ENCODE measurements at regions not wholly inside any gene's neighbourhood (a gene's known extent, or its start where the extent isn't known, plus 50 kb on each side); places are given as distances from the start of the nearest gene placed in this dataset.

- DNase-seq (ENCODE audit: low read depth, low spot score) (no peak), FAIRE-seq (no peak)
- Histone ChIP-seq H3K36me3 (ENCODE audit: control insufficient read depth in 2 of 2, extremely low read depth in 1 of 2, insufficient read depth in 2 of 2, low read length in 2 of 2) (no peaks in the 10 kb centered on the region), H4K20me1 (ENCODE audit: control insufficient read depth, extremely low read depth, insufficient read depth, low read length) (no peaks in the 10 kb centered on the region), H3K4me1 (ENCODE audit: control insufficient read depth, extremely low read depth, insufficient read depth, low read length) (no peaks in the 10 kb centered on the region), H3K4me2 (ENCODE audit: control insufficient read depth, extremely low read depth, insufficient read depth, low read depth, low read length) (no peak overlapping the region), H3K9me3 (ENCODE audit: control insufficient read depth, low read depth, low read length) (peaks cover 6% of the 10 kb centered on the region), H2AFZ (ENCODE audit: control insufficient read depth, low read length) (no peak overlapping the region), H3K27me3 (ENCODE audit: control insufficient read depth, extremely low read depth, insufficient read depth, low read length) (no peaks in the 10 kb centered on the region), H3K9ac (ENCODE audit: control insufficient read depth, extremely low read depth, insufficient read depth, low read length) (no peak overlapping the region), H3K9me1 (ENCODE audit: control insufficient read depth, extremely low read depth, insufficient read depth, low read length) (no peaks in the 10 kb centered on the region), H3K27ac (ENCODE audit: control insufficient read depth, insufficient read depth, low read length) (no peak overlapping the region), H3K79me2 (ENCODE audit: control insufficient read depth, insufficient read depth, low read length) (no peaks in the 10 kb centered on the region), H3K4me3 (ENCODE audit: control insufficient read depth in 2 of 3, extremely low read depth in 1 of 3, insufficient read depth in 2 of 3, low read depth in 1 of 3, low read length in 3 of 3) (no peak overlapping the region)
- dilution Hi-C loops (cut with MboI; ENCODE audit: extremely low pct_ligation_motif_present, low sequenced_read_pairs) = no loop called here
- TF ChIP-seq CTCF (optimal IDR thresholded peaks at IDR 0.05 in 1 of 3, IDR thresholded peaks at IDR 0.05 in 1 of 3, conservative IDR thresholded peaks at IDR 0.05 in 1 of 3; ENCODE audit: extremely low read depth in 1 of 3, insufficient read depth in 2 of 3, low read length in 3 of 3) = no peak
- TF ChIP-seq EZH2 (IDR thresholded peaks at IDR 0.05; ENCODE audit: low read length) = no peak
Observed at GRCh38 chr5:5584236-5584745, 161.8 kb downstream of the ICE1 start.

GRCh38 chr5:5583832-5584231 is 161.4 kb downstream of the ICE1 start:
- no peaks in the 10 kb centered on the region for H3K36me3 ChIP-seq (ENCODE audit: control insufficient read depth in 2 of 2, extremely low read depth in 1 of 2, insufficient read depth in 2 of 2, low read length in 2 of 2)
- dilution Hi-C loops (cut with MboI; ENCODE audit: extremely low pct_ligation_motif_present, low sequenced_read_pairs) = no loop called here
- H3K4me1 ChIP-seq (ENCODE audit: control insufficient read depth, extremely low read depth, insufficient read depth, low read length) = no peaks in the 10 kb centered on the region
- H2AFZ ChIP-seq (ENCODE audit: control insufficient read depth, low read length) = no peak overlapping the region
- TF ChIP-seq CTCF (optimal IDR thresholded peaks at IDR 0.05 in 1 of 3, IDR thresholded peaks at IDR 0.05 in 1 of 3, conservative IDR thresholded peaks at IDR 0.05 in 1 of 3; ENCODE audit: extremely low read depth in 1 of 3, insufficient read depth in 2 of 3, low read length in 3 of 3) (no peak), EZH2 (IDR thresholded peaks at IDR 0.05; ENCODE audit: low read length) (no peak)
- H3K27me3 ChIP-seq (ENCODE audit: control insufficient read depth, extremely low read depth, insufficient read depth, low read length) = no peaks in the 10 kb centered on the region
- no peak overlapping the region for H3K27ac ChIP-seq (ENCODE audit: control insufficient read depth, insufficient read depth, low read length)
- no peaks in the 10 kb centered on the region for H3K79me2 ChIP-seq (ENCODE audit: control insufficient read depth, insufficient read depth, low read length)
- no peak for FAIRE-seq
- no peak overlapping the region for H3K9ac ChIP-seq (ENCODE audit: control insufficient read depth, extremely low read depth, insufficient read depth, low read length)
- H4K20me1 ChIP-seq (ENCODE audit: control insufficient read depth, extremely low read depth, insufficient read depth, low read length) = no peaks in the 10 kb centered on the region
- H3K4me2 ChIP-seq (ENCODE audit: control insufficient read depth, extremely low read depth, insufficient read depth, low read depth, low read length) = no peak overlapping the region
- H3K9me3 ChIP-seq (ENCODE audit: control insufficient read depth, low read depth, low read length) = peaks cover 4% of the 10 kb centered on the region
- H3K4me3 ChIP-seq (ENCODE audit: control insufficient read depth in 2 of 3, extremely low read depth in 1 of 3, insufficient read depth in 2 of 3, low read depth in 1 of 3, low read length in 3 of 3) = no peak overlapping the region
- no peak for DNase-seq (ENCODE audit: low read depth, low spot score)
- H3K9me1 ChIP-seq (ENCODE audit: control insufficient read depth, extremely low read depth, insufficient read depth, low read length) = no peaks in the 10 kb centered on the region

All from keratinocyte (primary cell).